ENCODE measurements at regions not wholly inside any gene's neighbourhood (a gene's known extent, or its start where the extent isn't known, plus 50 kb on each side); places are given as distances from the start of the nearest gene placed in this dataset.

DNA sequence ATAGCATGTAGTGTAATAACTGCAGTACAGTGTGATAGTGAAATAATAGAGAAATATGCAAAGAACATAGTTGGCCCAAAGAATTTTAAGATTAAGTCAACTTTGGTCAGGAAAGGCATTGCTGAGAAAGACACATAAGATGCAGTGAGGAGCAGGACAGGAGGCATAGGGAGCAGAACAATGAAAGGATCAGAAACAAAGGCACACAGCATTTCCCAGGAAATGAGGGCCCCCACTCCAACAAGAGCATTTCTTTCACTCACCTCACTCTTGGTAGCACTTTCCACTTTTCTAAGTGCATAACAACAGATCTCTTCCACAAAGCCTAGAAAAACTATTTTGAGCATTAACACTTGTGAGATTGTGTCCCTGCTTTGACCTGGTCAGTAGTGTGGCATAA lies 238.4 kb upstream of the FAT3 start:
- no peaks in the 10 kb centered on the region for H3K36me3 ChIP-seq
- H3K9me3 ChIP-seq = no peaks in the 10 kb centered on the region
- no peak overlapping the region for H3K27ac ChIP-seq
- DNase-seq = no peak
- intact Hi-C loops (cut with DNase I) = no loop called here
- no peak for TF ChIP-seq POLR2A (IDR thresholded peaks at IDR 0.05)
- TF ChIP-seq, protein P1, sequence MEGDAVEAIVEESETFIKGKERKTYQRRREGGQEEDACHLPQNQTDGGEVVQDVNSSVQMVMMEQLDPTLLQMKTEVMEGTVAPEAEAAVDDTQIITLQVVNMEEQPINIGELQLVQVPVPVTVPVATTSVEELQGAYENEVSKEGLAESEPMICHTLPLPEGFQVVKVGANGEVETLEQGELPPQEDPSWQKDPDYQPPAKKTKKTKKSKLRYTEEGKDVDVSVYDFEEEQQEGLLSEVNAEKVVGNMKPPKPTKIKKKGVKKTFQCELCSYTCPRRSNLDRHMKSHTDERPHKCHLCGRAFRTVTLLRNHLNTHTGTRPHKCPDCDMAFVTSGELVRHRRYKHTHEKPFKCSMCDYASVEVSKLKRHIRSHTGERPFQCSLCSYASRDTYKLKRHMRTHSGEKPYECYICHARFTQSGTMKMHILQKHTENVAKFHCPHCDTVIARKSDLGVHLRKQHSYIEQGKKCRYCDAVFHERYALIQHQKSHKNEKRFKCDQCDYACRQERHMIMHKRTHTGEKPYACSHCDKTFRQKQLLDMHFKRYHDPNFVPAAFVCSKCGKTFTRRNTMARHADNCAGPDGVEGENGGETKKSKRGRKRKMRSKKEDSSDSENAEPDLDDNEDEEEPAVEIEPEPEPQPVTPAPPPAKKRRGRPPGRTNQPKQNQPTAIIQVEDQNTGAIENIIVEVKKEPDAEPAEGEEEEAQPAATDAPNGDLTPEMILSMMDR (IDR thresholded peaks at IDR 0.05) = no peak
- TF ChIP-seq EP300 (IDR thresholded peaks at IDR 0.05) = no peak
- no peaks in the 10 kb centered on the region for H3K27me3 ChIP-seq
- no peak overlapping the region for H3K4me3 ChIP-seq
- H3K4me1 ChIP-seq (ENCODE audit: insufficient read depth) = no peaks in the 10 kb centered on the region

DNA sequence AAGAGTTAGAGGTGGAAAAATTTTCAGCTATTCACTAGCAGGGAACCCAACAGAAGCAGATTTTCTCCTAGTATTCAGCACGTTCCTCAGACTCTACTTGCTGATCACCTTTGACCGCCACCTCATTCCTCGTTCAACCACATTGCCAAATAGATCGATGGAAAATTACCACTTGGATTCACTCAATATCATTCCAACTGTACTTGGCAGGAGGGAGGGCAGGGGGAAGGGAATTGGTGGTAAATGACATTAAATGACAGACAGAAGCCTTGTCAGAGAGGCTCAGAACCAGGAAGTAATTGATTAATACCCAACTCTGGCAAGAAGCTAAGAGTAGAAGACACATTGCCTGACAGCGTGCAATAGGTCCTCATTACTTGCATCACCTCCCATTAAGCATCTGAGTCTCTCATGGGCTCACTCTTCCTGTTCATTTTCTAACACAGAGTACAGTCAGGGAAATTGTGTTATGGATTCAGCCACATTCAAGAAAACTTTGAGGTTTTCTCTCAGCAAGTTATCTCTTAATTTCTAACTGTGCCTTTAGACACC lies 240.5 kb upstream of the FAT3 start:
- H3K36me3 ChIP-seq = no peaks in the 10 kb centered on the region
- no peak for DNase-seq
- H3K27ac ChIP-seq = no peak overlapping the region
- no peak for TF ChIP-seq EP300 (IDR thresholded peaks at IDR 0.05)
- TF ChIP-seq POLR2A (IDR thresholded peaks at IDR 0.05) = no peak
- TF ChIP-seq, protein P1 (IDR thresholded peaks at IDR 0.05) = no peak
- intact Hi-C loops (cut with DNase I) = no loop called here
- no peaks in the 10 kb centered on the region for H3K27me3 ChIP-seq
- 86 to 92% (median 92%) methylated on average over 5 of the region's 5 CpGs for WGBS, 3 donors
- no peak overlapping the region for H3K4me3 ChIP-seq
- no peaks in the 10 kb centered on the region for H3K4me1 ChIP-seq (ENCODE audit: insufficient read depth)
- no peaks in the 10 kb centered on the region for H3K9me3 ChIP-seq

DNA sequence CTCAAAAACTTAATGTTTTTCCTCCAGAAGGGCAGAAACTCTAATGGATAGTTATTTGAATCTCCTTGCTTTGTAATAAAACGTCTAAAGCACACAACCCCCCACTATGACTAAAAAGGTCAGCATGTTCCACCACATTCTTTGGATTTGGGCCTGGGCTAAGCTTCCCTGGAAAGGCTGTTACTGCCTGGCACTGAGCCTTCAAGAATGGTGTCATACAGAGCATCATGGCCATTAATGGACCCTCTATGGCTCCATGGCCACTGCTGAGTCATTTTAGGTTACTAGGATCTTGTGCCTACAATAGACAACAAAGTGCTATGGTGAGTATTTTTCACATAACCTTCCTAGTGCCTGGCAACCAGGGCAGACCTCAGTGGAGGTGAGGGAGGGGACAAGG lies 242.6 kb upstream of the FAT3 start:
- WGBS, 3 donors = 0 to 3% (median 0%) methylated on average over 1 of the region's 1 CpG
- H3K36me3 ChIP-seq = no peaks in the 10 kb centered on the region
- TF ChIP-seq EP300 (IDR thresholded peaks at IDR 0.05) = no peak
- TF ChIP-seq, protein P1 (IDR thresholded peaks at IDR 0.05) = no peak
- DNase-seq = peak in 4 of 5 donors; percentile 7 to 40 (median 38)
- H3K27me3 ChIP-seq = no peaks in the 10 kb centered on the region
- intact Hi-C loops (cut with DNase I) = no loop called here
- no peak overlapping the region for H3K4me3 ChIP-seq
- no peaks in the 10 kb centered on the region for H3K4me1 ChIP-seq (ENCODE audit: insufficient read depth)
- no peaks in the 10 kb centered on the region for H3K9me3 ChIP-seq
- no peak overlapping the region for H3K27ac ChIP-seq

DNA sequence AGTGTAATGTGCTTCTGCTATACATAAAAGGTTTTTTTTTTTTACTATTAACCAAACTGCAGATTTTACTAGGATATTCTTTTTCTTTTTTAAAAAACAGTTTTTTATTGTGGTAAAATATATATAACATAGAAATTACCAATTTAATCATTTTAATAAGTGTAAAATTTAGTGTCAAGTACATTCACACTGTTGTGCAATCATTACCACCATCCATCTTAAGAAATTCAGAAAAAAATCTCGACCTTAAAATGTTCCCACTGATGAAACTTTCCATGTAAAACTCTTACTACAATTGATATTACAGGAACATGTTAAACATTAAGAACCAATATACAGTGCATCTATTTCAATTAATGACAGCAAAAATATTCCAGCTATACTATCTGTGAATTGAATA lies 244.8 kb upstream of the FAT3 start:
- no peaks in the 10 kb centered on the region for H3K36me3 ChIP-seq
- no peaks in the 10 kb centered on the region for H3K4me1 ChIP-seq (ENCODE audit: insufficient read depth)
- H3K9me3 ChIP-seq = no peaks in the 10 kb centered on the region
- H3K27ac ChIP-seq = no peak overlapping the region
- TF ChIP-seq, protein P1 (IDR thresholded peaks at IDR 0.05) = no peak
- TF ChIP-seq EP300 (IDR thresholded peaks at IDR 0.05) (no peak), POLR2A (IDR thresholded peaks at IDR 0.05) (no peak)
- no peak for DNase-seq
- WGBS, 3 donors = 82 to 88% (median 87%) methylated on average over 1 of the region's 1 CpG
- H3K27me3 ChIP-seq = no peaks in the 10 kb centered on the region
- no peak overlapping the region for H3K4me3 ChIP-seq
- intact Hi-C loops (cut with DNase I) = no loop called here

All from ovary (tissue), 7 donors.